PC-3 (cell line): ENCODE measurements at regions not wholly inside any gene's neighbourhood (a gene's known extent, or its start where the extent isn't known, plus 50 kb on each side); places are given as distances from the start of the nearest gene placed in this dataset.

Experiments
- EZH2phosphoT487 ChIP-seq: fragments of 300-600 bp; sonication (generic); IDR thresholded peaks from 2 replicates; pipeline ENCODE4 v1.6.1; 2018; ENCODE audit warnings: mild to moderate bottlenecking, antibody characterized with exemption, low read length, borderline replicate concordance
- TF ChIP-seq, protein P1 (sequence below): fragments of 300-600 bp; sonication (generic); conservative IDR thresholded peaks from 2 replicates; pipeline ENCODE4 v1.5.1; 2017; ENCODE audit warnings: antibody characterized with exemption, low read depth, mild to moderate bottlenecking, low read length

DNA sequence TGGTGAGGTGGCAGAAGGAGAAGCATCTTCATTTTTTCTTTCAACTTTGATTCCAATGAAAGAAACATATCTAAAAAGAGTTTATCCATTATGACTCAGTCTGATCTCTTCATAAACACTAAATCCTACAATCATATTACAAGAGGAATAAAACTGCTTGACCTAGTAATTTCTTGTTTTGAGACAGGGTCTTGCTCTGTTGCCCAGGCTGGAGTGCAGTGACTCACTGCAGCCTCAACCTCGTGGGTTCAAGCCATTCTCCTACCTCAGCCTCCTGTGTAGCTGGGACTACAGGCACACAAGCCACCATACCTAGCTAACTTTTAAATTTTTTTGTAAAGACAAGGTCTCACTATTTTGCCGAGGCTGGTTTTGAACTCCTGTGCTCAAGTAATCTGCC is 147.2 kb downstream of the NDUFA12 start:
- TF ChIP-seq, protein P1, sequence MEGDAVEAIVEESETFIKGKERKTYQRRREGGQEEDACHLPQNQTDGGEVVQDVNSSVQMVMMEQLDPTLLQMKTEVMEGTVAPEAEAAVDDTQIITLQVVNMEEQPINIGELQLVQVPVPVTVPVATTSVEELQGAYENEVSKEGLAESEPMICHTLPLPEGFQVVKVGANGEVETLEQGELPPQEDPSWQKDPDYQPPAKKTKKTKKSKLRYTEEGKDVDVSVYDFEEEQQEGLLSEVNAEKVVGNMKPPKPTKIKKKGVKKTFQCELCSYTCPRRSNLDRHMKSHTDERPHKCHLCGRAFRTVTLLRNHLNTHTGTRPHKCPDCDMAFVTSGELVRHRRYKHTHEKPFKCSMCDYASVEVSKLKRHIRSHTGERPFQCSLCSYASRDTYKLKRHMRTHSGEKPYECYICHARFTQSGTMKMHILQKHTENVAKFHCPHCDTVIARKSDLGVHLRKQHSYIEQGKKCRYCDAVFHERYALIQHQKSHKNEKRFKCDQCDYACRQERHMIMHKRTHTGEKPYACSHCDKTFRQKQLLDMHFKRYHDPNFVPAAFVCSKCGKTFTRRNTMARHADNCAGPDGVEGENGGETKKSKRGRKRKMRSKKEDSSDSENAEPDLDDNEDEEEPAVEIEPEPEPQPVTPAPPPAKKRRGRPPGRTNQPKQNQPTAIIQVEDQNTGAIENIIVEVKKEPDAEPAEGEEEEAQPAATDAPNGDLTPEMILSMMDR: no peak
- no peak for TF ChIP-seq EZH2phosphoT487
